ENCODE measurements at regions not wholly inside any gene's neighbourhood (a gene's known extent, or its start where the extent isn't known, plus 50 kb on each side); places are given as distances from the start of the nearest gene placed in this dataset.

- TF ChIP-seq CTCF (IDR thresholded peaks at IDR 0.05; ENCODE audit: low read depth, low read length, poor library complexity, severe bottlenecking) (no peak), EZH2phosphoT487 (IDR thresholded peaks at IDR 0.05; ENCODE audit: borderline replicate concordance, low read length) (no peak)
Measured at GRCh38 chr4:138816875-138817274, 198.7 kb upstream of the NOCT start.

All from DOHH2 (cell line).